Suprapubic skin (tissue), 3 donors: ENCODE measurements at regions not wholly inside any gene's neighbourhood (a gene's known extent, or its start where the extent isn't known, plus 50 kb on each side); places are given as distances from the start of the nearest gene placed in this dataset.

ENCODE experiments used
- CTCF ChIP-seq, 2 donors: fragments of 200-600 bp in 1 of 2; fragments of 450-650 bp in 1 of 2; sonication (generic) in 1 of 2; IDR thresholded peaks; one replicate each; pipeline ENCODE4 v1.5.1; 2016 to 2019; ENCODE audit warnings: antibody characterized with exemption in 2 of 2, mild to moderate bottlenecking in 1 of 2, moderate library complexity in 1 of 2
- EP300 ChIP-seq: sonication (generic); formaldehyde crosslinking; IDR thresholded peaks from one replicate; pipeline ENCODE4 v1.6.1; 2017; ENCODE audit warnings: antibody characterized with exemption

- TF ChIP-seq CTCF (IDR thresholded peaks at IDR 0.05) = no peak
- no peak for TF ChIP-seq EP300
Measured at GRCh38 chr10:125564570-125564969, 118.4 kb downstream of the TEX36 start.
